Astrocyte (in vitro differentiated cells and primary cell): ENCODE measurements at regions not wholly inside any gene's neighbourhood (a gene's known extent, or its start where the extent isn't known, plus 50 kb on each side); places are given as distances from the start of the nearest gene placed in this dataset.

Experiments
- DNase-seq: peaks from one replicate; pipeline ENCODE4 v3.0.0-alpha.2; 2010; ENCODE audit warnings: low read depth
- FAIRE-seq: peaks from 2 replicates; lab custom pipeline; 2011; peaks lifted over from hg19 to GRCh38; lab: Jason Lieb, UNC
- H2AFZ ChIP-seq: 2 replicates; pipeline ENCODE4 v1.6.0; 2012; ENCODE audit warnings: low read depth, low read length, inconsistent platforms
- H3K27ac ChIP-seq: 2 replicates; pipeline ENCODE4 v1.5.1; 2011; ENCODE audit warnings: low read depth, low read length, inconsistent platforms
- H3K27me3 ChIP-seq: 2 replicates; pipeline ENCODE4 v1.6.0; 2011; ENCODE audit warnings: low read length, inconsistent platforms; ENCODE audit not compliant: insufficient read depth
- H3K36me3 ChIP-seq: 2 replicates; pipeline ENCODE4 v1.5.1; 2011; ENCODE audit warnings: low read length, inconsistent platforms; ENCODE audit not compliant: insufficient read depth
- H3K4me1 ChIP-seq: 2 replicates; pipeline ENCODE4 v1.5.1; 2011; ENCODE audit warnings: low read length, inconsistent platforms; ENCODE audit not compliant: insufficient read depth
- H3K4me2 ChIP-seq: 2 replicates; pipeline ENCODE4 v1.6.0; 2012; ENCODE audit warnings: low read length, inconsistent platforms
- H3K4me3 ChIP-seq: 2 replicates; pipeline ENCODE4 v1.5.1; 2011; ENCODE audit warnings: low read depth, mild to moderate bottlenecking, low read length, inconsistent platforms; ENCODE audit not compliant: insufficient read depth
- H3K79me2 ChIP-seq: 2 replicates; pipeline ENCODE4 v1.6.0; 2012; ENCODE audit warnings: mild to moderate bottlenecking, low read length, inconsistent platforms; ENCODE audit not compliant: insufficient read depth
- H3K9ac ChIP-seq: 2 replicates; pipeline ENCODE4 v1.6.0; 2012; ENCODE audit warnings: mild to moderate bottlenecking, low read length, inconsistent platforms
- H3K9me3 ChIP-seq: 2 replicates; pipeline ENCODE4 v1.5.1; 2012; ENCODE audit warnings: low read depth, mild to moderate bottlenecking, low read length, inconsistent platforms; ENCODE audit not compliant: insufficient read depth
- H4K20me1 ChIP-seq: 2 replicates; pipeline ENCODE4 v1.6.0; 2012; ENCODE audit warnings: low read length, inconsistent platforms; ENCODE audit not compliant: insufficient read depth
- H3K27ac Mint-ChIP-seq: one replicate; pipeline ENCODE4 v1.8.0; 2021; ENCODE audit warnings: mild to moderate bottlenecking, mixed read lengths; ENCODE audit not compliant: unreplicated experiment
- H3K27me3 Mint-ChIP-seq: one replicate; pipeline ENCODE4 v1.8.0; 2021; ENCODE audit warnings: low read depth, mixed read lengths; ENCODE audit not compliant: unreplicated experiment
- H3K36me3 Mint-ChIP-seq: one replicate; pipeline ENCODE4 v1.8.0; 2021; ENCODE audit warnings: low read depth, mixed read lengths; ENCODE audit not compliant: unreplicated experiment
- H3K4me1 Mint-ChIP-seq: one replicate; pipeline ENCODE4 v1.8.0; 2021; ENCODE audit warnings: low read depth, mixed read lengths; ENCODE audit not compliant: unreplicated experiment
- H3K4me3 Mint-ChIP-seq: one replicate; pipeline ENCODE4 v1.8.0; 2021; ENCODE audit warnings: mild to moderate bottlenecking, moderate library complexity, mixed read lengths; ENCODE audit not compliant: unreplicated experiment
- H3K9me3 Mint-ChIP-seq: one replicate; pipeline ENCODE4 v1.8.0; 2021; ENCODE audit warnings: mild to moderate bottlenecking, mixed read lengths; ENCODE audit not compliant: unreplicated experiment
- EZH2 ChIP-seq: IDR thresholded peaks from 2 replicates; pipeline ENCODE4 v1.6.1; 2012; ENCODE audit warnings: mild to moderate bottlenecking, low read length, inconsistent platforms; ENCODE audit not compliant: insufficient read depth
- TF ChIP-seq, protein P1 (sequence below): IDR thresholded peaks from 2 replicates; pipeline ENCODE4 v1.5.1; 2011; ENCODE audit warnings: low read depth, mild to moderate bottlenecking, inconsistent platforms, low read length, moderate library complexity; ENCODE audit not compliant: insufficient read depth

DNA sequence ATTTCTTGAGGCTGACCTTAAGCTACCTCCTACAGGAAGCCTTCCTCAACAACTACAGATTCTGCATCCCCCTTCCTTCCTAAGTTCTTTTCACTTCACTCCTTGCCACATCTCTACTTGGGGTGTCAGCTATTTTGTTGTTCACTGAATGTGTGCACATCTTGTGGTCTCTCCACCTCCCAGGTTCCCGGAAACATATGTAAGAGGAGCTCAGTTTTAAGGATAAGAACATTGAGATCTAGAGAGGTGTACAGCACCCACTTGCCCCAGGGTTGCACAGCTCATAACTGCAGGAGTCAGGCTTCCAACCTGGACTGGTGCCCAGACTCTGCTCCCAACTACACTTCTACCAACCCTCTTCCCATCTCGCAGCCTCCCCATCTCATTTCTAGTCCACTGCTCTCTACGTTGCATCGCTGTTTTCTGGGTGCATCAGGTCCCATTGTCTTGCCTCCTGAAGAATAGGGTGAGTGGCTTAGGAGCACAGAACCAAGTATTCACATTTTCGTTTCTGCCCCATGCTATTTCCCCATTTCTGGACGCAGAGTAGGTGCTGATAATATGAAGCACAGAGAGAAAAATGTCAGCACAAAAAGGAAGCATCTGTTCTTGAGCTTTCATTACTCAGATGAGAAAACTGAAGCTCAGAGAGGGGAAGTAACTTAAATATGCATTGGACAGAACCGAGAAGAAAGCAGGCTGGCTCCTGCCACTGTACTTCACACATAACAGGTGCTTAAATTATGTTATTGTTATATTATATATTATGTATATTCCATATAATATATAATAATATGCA lies 292.0 kb upstream of the CCL2 start:
- no peak overlapping the region for H3K27ac ChIP-seq
- TF ChIP-seq, protein P1, sequence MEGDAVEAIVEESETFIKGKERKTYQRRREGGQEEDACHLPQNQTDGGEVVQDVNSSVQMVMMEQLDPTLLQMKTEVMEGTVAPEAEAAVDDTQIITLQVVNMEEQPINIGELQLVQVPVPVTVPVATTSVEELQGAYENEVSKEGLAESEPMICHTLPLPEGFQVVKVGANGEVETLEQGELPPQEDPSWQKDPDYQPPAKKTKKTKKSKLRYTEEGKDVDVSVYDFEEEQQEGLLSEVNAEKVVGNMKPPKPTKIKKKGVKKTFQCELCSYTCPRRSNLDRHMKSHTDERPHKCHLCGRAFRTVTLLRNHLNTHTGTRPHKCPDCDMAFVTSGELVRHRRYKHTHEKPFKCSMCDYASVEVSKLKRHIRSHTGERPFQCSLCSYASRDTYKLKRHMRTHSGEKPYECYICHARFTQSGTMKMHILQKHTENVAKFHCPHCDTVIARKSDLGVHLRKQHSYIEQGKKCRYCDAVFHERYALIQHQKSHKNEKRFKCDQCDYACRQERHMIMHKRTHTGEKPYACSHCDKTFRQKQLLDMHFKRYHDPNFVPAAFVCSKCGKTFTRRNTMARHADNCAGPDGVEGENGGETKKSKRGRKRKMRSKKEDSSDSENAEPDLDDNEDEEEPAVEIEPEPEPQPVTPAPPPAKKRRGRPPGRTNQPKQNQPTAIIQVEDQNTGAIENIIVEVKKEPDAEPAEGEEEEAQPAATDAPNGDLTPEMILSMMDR = no peak
- H3K36me3 Mint-ChIP-seq = no peaks in the 10 kb centered on the region
- no peak overlapping the region for H3K27ac Mint-ChIP-seq
- H3K9me3 Mint-ChIP-seq = peaks cover 9% of the 10 kb centered on the region
- FAIRE-seq (no peak), DNase-seq (no peak)
- no peak overlapping the region for H3K9ac ChIP-seq
- no peaks in the 10 kb centered on the region for H3K4me1 ChIP-seq
- no peaks in the 10 kb centered on the region for H3K79me2 ChIP-seq
- H3K27me3 ChIP-seq = no peaks in the 10 kb centered on the region
- H2AFZ ChIP-seq = no peak overlapping the region
- no peaks in the 10 kb centered on the region for H4K20me1 ChIP-seq
- H3K4me3 ChIP-seq = no peak overlapping the region
- H3K9me3 ChIP-seq = no peaks in the 10 kb centered on the region
- no peaks in the 10 kb centered on the region for H3K36me3 ChIP-seq
- H3K4me3 Mint-ChIP-seq = no peak overlapping the region
- H3K4me1 Mint-ChIP-seq = peaks cover 1% of the 10 kb centered on the region
- no peak overlapping the region for H3K4me2 ChIP-seq
- peaks cover 31% of the 10 kb centered on the region for H3K27me3 Mint-ChIP-seq

DNA sequence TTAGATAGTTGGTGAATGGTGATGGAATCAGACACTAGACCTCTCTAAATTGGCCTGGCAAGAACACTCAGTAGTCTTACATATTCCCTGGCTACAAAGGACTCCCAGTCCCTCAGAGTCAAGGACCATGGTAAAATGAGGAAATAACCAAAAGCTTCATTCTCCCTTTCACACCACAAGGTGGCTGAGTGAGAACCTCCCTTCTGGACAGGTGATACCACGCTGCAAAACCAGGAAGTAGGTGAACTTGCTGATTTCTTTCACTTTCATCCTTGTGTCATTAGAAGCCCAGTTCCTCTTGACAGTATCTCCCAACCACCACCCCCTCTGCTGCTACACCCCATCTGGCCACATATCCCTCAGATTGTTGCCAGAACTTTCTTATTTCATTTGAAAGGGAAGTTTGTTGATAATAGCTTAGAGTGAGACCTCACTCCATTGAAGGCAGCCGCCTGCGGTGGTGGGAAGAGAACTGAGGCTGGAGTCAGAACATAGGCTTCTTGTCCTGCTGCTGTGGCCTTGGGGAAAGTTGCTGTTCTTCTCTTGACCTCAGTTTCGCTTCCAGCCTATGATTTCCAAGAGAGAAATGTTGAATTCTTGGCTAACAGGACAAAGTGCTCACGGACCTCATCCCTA lies 290.6 kb upstream of the CCL2 start:
- Histone ChIP-seq H4K20me1 (no peaks in the 10 kb centered on the region), H3K27ac (no peak overlapping the region), H3K9me3 (no peaks in the 10 kb centered on the region), H3K9ac (no peak overlapping the region), H2AFZ (no peak overlapping the region), H3K79me2 (no peaks in the 10 kb centered on the region), H3K4me2 (no peak overlapping the region), H3K4me1 (no peaks in the 10 kb centered on the region), H3K27me3 (no peaks in the 10 kb centered on the region), H3K4me3 (no peak overlapping the region), H3K36me3 (no peaks in the 10 kb centered on the region)
- H3K36me3 Mint-ChIP-seq = no peaks in the 10 kb centered on the region
- no peak overlapping the region for H3K4me3 Mint-ChIP-seq
- H3K4me1 Mint-ChIP-seq = peaks cover 7% of the 10 kb centered on the region
- H3K27me3 Mint-ChIP-seq = peaks cover 31% of the 10 kb centered on the region
- DNase-seq = no peak
- peaks cover 2% of the 10 kb centered on the region for H3K9me3 Mint-ChIP-seq
- no peak for FAIRE-seq
- no peak overlapping the region for H3K27ac Mint-ChIP-seq
- TF ChIP-seq, protein P1 = no peak
- no peak for TF ChIP-seq EZH2
